Endothelial cell of umbilical vein (primary cell): ENCODE measurements at regions not wholly inside any gene's neighbourhood (a gene's known extent, or its start where the extent isn't known, plus 50 kb on each side); places are given as distances from the start of the nearest gene placed in this dataset.
"Not testable (repeated sequence)": the region's sequence is repeated elsewhere in the genome, so short reads cannot be mapped to it uniquely, and the experiment has no call there.

Experiments
- BruUV-seq: library from RNA; stranded (reverse); fragments of 400-500 nt; replicated peaks from 2 replicates; lab custom pipeline; 2021; lab: Mats Ljungman, UMichigan
- CTCF ChIA-PET: fragments of 300-600, 350-600 bp; sonication (Branson Sonifier 250); formaldehyde crosslinking; loops from one replicate; lab custom pipeline; 2021; ENCODE audit warnings: antibody characterized with exemption, inconsistent platforms; lab: Charles Lee
- POLR2A ChIA-PET: fragments of 300-600, 350-600 bp; sonication (Branson Sonifier 250); formaldehyde crosslinking; loops from one replicate; lab custom pipeline; 2021; ENCODE audit warnings: antibody characterized with exemption, inconsistent platforms; lab: Charles Lee
- DNase-seq: peaks from one replicate; pipeline ENCODE4 v3.0.0-alpha.2; 2011; ENCODE audit warnings: low read depth, low spot score
- FAIRE-seq: peaks from 2 replicates; lab custom pipeline; 2011; peaks lifted over from hg19 to GRCh38; lab: Jason Lieb, UNC
- H2AFZ ChIP-seq: 2 replicates; pipeline ENCODE4 v1.6.0; 2012; ENCODE audit warnings: low read depth, low read length, control low read depth, inconsistent platforms
- H3K27ac ChIP-seq: 2 replicates; pipeline ENCODE4 v1.5.1; 2011; ENCODE audit warnings: low read depth, mild to moderate bottlenecking, control low read depth, low read length, moderate library complexity; ENCODE audit not compliant: insufficient read depth
- H3K27me3 ChIP-seq, 2 experiments: 2 replicates each; pipeline versions ENCODE4 v1.6.0 to v1.6.1; 2011; ENCODE audit warnings: low read length in 2 of 2, mixed read lengths in 1 of 2; ENCODE audit not compliant: control insufficient read depth in 2 of 2, insufficient read depth in 2 of 2
- H3K36me3 ChIP-seq, 2 experiments: 2 replicates in 1 of 2; 3 replicates in 1 of 2; pipeline ENCODE4 v1.5.1; 2011; ENCODE audit warnings: low read length in 2 of 2, mild to moderate bottlenecking in 1 of 2, moderate library complexity in 1 of 2; ENCODE audit not compliant: control insufficient read depth in 2 of 2, insufficient read depth in 2 of 2; ENCODE audit errors: extremely low read depth in 1 of 2
- H3K4me1 ChIP-seq: 3 replicates; pipeline ENCODE4 v1.5.1; 2011; ENCODE audit warnings: mild to moderate bottlenecking, low read length; ENCODE audit not compliant: control insufficient read depth, insufficient read depth; ENCODE audit errors: extremely low read depth
- H3K4me2 ChIP-seq: 2 replicates; pipeline ENCODE4 v1.6.1; 2011; ENCODE audit warnings: low read length, control low read depth, mixed read lengths; ENCODE audit not compliant: insufficient read depth
- H3K4me3 ChIP-seq, 3 experiments: fragments of 200-600 bp in 1 of 3; sonication (generic), shearing (Covaris generic) in 1 of 3; replicated peaks in 1 of 3; 2 replicates each; pipeline ENCODE4 v1.5.1; 2011 to 2016; ENCODE audit warnings: control low read depth in 3 of 3, low read length in 3 of 3, mild to moderate bottlenecking in 2 of 3, inconsistent platforms in 1 of 3, low read depth in 1 of 3, moderate library complexity in 1 of 3; ENCODE audit not compliant: insufficient read depth in 1 of 3
- H3K79me2 ChIP-seq: 2 replicates; pipeline ENCODE4 v1.6.0; 2012; ENCODE audit warnings: low read length, inconsistent platforms; ENCODE audit not compliant: control insufficient read depth, insufficient read depth
- H3K9ac ChIP-seq: replicated peaks from 2 replicates; pipeline ENCODE3; 2011; ENCODE audit warnings: low read length, control low read depth; ENCODE audit not compliant: insufficient read depth; ENCODE audit errors: extremely low read depth
- H3K9me1 ChIP-seq: replicated peaks from 3 replicates; pipeline ENCODE4 v1.6.0; 2011; ENCODE audit warnings: mild to moderate bottlenecking, low read length; ENCODE audit not compliant: control insufficient read depth, insufficient read depth; ENCODE audit errors: extremely low read depth
- H3K9me3 ChIP-seq: replicated peaks from 2 replicates; pipeline ENCODE4 v1.5.1; 2012; ENCODE audit warnings: low read length, inconsistent platforms; ENCODE audit not compliant: control insufficient read depth, insufficient read depth
- H4K20me1 ChIP-seq: replicated peaks from 2 replicates; pipeline ENCODE3; 2011; ENCODE audit warnings: mild to moderate bottlenecking, low read length; ENCODE audit not compliant: control insufficient read depth, insufficient read depth; ENCODE audit errors: extremely low read depth
- dilution Hi-C: fragments of 300-500 bp; cut with MboI; formaldehyde crosslinking; loops from one replicate; pipeline ENCODE4 v1.15.0; 2019; ENCODE audit warnings: low sequenced_read_pairs; ENCODE audit not compliant: extremely low pct_ligation_motif_present
- intact Hi-C: fragments of 100-400 bp; cut with micrococcal nuclease; formaldehyde crosslinking; loops from one replicate; pipeline ENCODE4 v1.10.0; 2022

- POLR2A ChIA-PET, H3K4me1 ChIP-seq, H3K9me3 ChIP-seq, H3K9me1 ChIP-seq, DNase-seq, CTCF ChIA-PET, dilution Hi-C loops, H3K4me3 ChIP-seq, BruUV-seq, H3K27ac ChIP-seq, H3K4me2 ChIP-seq, H2AFZ ChIP-seq, H3K79me2 ChIP-seq, intact Hi-C loops, H3K9ac ChIP-seq, H4K20me1 ChIP-seq, H3K27me3 ChIP-seq, H3K36me3 ChIP-seq: not testable (repeated sequence)
- peak; percentile 48 for FAIRE-seq
Observed at GRCh38 chr16:29190553-29191431, 205.9 kb downstream of the LAT start.

- intact Hi-C loops, FAIRE-seq, H4K20me1 ChIP-seq, H3K9me1 ChIP-seq, H3K79me2 ChIP-seq, dilution Hi-C loops, H3K36me3 ChIP-seq, H3K9ac ChIP-seq, H3K4me3 ChIP-seq, CTCF ChIA-PET, H3K4me1 ChIP-seq, H3K27ac ChIP-seq, H3K4me2 ChIP-seq, H3K27me3 ChIP-seq, DNase-seq, H3K9me3 ChIP-seq, BruUV-seq, POLR2A ChIA-PET, H2AFZ ChIP-seq: not testable (repeated sequence)
Observed at GRCh38 chr16:29188806-29189205, 204.0 kb downstream of the LAT start.

GRCh38 chr16:29186306-29187220 is 201.7 kb downstream of the LAT start:
- H3K27ac ChIP-seq, BruUV-seq, DNase-seq, H3K36me3 ChIP-seq, H3K9ac ChIP-seq, H3K9me1 ChIP-seq, H2AFZ ChIP-seq, H3K9me3 ChIP-seq, H4K20me1 ChIP-seq, intact Hi-C loops, FAIRE-seq, H3K27me3 ChIP-seq, POLR2A ChIA-PET, dilution Hi-C loops, H3K4me1 ChIP-seq, H3K4me2 ChIP-seq, CTCF ChIA-PET, H3K79me2 ChIP-seq, H3K4me3 ChIP-seq: not testable (repeated sequence)

- H2AFZ ChIP-seq, H3K36me3 ChIP-seq, BruUV-seq, H3K27ac ChIP-seq, H3K79me2 ChIP-seq, H3K9me3 ChIP-seq, intact Hi-C loops, H3K4me1 ChIP-seq, DNase-seq, dilution Hi-C loops, POLR2A ChIA-PET, H3K9me1 ChIP-seq, H3K4me2 ChIP-seq, H4K20me1 ChIP-seq, FAIRE-seq, H3K4me3 ChIP-seq, H3K27me3 ChIP-seq, CTCF ChIA-PET, H3K9ac ChIP-seq: not testable (repeated sequence)
Observed at GRCh38 chr16:29185872-29186271, 201.0 kb downstream of the LAT start.
